GM21723 (cell line): ENCODE measurements at regions not wholly inside any gene's neighbourhood (a gene's known extent, or its start where the extent isn't known, plus 50 kb on each side); places are given as distances from the start of the nearest gene placed in this dataset.
"Not testable (repeated sequence)": the region's sequence is repeated elsewhere in the genome, so short reads cannot be mapped to it uniquely, and the experiment has no call there.

Experiments
- ATAC-seq: cut with Tn5 transposase; IDR thresholded peaks from one replicate; pipeline ENCODE4 v1.9.1; 2021; ENCODE audit warnings: mild to moderate bottlenecking, moderate library complexity; ENCODE audit not compliant: unreplicated experiment

DNA sequence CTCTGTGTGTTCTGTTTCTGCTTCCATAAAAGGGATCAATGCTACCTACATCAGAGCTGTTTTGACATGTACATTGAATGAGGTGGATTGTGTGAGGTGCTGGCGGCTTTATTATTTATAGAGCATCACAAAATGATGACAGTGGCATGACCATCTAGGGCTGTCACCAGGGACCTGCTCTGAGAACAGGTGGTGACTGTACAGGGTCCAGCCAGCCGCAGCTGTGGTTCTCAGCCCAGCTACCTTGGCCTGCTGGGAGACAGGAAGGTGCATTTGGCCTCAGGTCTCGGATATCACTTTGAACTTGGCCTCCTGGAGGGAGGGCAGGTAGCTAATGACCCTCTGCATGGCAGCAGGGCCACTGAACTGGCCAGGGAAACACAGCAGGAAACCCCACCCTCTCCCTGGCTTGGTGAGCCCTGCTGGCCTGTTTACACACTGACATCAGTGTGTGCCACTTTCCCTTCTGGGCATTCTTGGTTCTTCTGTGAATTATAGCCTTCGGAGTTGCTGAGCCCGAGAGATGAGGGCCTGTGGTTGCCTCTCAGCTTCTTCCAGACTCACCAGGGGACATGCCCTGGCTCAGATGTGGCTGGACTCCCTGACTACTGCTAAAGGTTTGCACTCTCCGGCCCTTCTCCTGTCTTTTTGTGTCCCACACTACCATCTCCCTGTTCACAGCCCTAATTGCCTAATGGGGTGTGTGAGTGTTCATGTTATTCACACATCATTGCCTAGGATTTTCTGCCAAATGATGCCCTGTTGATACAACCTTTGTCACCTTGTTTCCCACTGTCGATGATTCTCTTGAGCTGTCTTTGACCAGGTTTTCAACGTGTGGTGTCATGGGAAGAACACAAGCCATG, 109.2 kb upstream of the RAB12 start:
- no peak for ATAC-seq

DNA sequence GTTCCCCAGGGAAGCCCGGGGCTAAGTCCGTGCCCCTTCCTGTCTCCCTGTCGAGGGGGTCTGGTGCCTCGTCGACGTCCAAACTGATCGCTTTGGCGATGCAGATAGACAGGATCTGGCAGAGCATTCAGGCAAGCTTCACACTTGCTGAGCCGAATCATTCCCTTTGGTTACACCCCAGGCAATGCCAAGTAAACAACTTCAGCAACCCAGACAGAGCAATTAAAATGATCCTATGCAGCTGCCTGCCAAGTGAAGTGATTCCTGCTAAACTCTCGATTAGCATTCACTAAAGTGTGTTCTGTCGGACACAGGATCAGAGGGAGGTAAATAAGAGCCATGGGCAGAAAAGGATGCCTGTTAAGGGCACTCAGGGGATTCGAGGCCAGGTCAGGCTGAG, 108.2 kb upstream of the RAB12 start:
- ATAC-seq, result no peak

DNA sequence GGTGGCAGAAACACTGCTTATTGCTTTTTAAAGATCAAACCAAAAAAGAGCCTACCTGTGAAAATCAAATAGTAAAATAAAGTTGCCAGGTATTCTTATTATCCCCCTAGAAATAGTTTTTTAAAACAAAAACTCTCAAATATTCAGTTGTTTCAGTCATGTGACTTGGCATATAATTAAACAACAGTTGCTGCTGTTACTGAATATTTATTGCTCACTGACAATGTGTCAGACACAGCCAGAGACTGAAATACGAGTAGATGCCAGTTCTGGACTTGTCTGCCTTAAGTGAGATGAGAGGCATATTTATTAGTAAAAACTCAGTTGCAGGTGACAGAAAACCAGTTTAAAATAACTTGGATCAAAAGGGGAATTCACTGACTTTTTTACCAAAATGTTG, 106.0 kb upstream of the RAB12 start:
- no peak for ATAC-seq

DNA sequence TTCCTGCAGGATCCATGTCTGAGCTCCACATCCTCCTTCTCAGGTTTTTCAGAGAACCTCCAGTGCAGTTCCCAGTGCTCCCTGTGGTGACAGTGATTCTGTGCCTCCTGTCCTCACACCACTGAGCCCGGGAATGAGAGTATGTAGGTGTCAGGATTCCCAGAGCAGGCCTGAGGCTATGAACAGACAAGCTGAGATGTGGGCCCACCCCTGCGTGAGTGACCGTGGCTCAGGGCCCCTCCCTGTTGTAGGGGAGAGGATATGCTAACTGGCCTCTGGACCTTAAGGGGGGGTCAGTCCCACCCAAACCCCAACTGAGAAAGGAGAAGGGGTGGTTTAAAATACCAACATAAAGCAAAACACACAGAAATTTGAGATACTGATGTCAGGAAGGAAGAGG, 104.8 kb upstream of the RAB12 start:
- ATAC-seq, result no peak

DNA sequence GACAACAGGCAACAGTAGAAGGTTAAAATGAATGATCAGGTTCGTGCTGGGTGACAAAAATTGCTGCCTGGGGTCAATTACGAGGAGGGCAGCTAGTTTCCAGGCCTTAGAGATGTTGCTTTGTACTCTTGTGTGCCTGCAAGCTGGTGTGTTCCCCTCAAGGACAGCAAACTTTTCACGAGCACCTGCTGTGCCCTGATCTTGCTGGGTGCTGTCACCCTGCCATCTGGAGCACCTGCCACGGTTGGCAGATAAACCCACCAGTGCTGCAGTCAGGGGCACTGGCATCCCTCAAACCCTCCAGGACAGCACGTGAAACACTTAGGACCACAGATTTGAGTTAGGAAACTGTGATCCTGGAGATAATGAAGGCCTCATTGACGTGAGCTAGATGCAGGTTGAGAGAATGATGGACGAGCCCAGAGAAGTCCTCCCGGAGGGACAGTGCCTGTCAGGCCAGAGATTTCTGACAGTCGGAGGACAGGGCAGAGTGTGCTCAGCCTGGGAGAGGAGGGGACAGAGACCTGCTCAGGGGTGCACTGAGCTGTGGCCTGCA, 104.3 kb upstream of the RAB12 start:
- ATAC-seq, result no peak

DNA sequence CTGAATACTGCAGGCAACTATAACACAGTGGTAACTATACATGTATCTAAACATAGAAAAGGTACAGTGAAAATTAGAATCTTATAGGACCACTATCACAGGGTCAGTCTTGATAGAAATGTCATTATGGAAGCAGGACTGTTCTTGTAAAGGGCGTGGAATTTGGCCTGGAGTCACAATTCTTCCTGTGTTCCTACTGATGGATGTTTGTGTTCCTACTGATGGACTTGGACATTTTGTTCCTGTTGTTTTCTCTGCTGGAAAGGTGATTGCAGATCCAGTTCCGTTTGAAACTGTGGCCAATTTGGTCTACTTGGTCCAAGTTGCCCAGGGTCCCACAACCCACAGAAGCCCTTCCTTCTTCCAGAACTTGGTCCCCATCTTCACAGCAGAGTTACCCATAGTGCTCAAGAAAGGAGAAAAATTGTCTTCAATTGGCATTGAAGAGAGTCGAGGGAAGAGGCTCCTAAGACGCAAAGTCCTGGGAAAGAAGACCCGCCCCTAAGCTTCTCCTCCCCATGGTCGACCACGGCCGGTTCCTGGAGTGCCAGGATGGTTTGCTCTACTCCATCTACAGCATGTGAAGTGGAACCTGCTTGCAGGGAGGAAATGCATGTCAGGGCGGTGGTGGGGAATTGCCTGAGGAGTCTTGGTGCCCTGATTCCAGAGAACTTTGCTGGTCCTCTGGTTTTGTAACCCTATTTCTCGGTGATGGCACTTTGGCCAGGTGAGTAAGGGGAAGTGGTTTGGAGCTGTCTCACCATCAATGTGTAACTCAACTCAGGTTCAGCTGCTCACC, 102.8 kb upstream of the RAB12 start:
- no peak for ATAC-seq

DNA sequence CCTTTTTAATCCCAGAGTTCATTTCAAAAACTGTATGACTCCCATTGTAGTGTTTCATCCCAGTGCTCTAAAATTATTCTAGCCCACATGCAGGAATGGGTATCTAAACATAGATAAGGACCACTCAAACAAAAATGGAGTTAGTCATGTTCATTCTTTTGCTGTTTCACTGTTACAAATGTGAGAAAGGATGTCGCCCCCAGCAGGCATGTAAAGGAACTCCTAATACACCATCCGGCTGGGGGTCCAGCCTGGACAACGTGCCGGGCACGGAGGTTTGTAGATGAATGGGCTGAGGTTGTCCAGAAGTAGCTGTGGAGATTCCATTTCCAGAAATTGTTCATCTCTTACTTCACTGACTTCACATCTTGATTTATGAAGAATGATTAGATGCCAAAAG, 101.9 kb upstream of the RAB12 start:
- no peak for ATAC-seq

DNA sequence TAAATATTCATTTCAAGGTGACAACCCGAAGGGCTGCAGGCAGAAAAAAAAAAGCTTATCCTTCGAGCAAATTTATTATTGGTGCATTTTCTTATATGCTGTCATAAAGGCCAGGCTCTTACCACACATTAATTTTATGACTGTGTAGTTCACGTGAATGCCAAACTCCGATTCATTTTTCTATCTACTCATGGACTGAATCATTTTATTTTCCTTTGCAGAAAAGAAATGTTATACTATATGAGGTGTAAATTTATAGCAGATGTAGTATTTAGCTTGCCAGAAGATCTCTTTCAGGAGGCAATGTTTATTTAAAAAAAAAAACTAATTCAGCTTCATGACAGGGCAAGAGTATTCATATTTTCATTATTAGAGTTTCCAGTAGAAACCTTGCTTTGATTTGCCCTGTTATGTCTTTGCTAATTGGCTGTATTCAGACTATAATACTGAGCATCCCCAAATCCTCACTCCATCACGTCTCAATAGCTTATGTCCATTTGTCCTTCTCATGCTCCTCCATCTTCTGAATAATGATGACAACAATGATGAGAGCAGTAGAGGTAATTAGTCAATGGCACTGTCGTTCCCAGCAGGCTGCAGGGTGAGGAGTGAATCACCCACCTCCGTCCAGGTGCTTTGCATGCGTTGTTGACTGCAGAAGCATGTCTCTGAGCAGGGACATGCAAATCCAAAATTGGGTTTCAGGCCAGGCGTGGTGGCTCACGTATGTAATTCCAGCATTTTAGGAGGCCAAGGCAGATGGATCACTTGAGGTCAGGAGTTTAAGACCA, 101.1 kb upstream of the RAB12 start:
- no peak for ATAC-seq

DNA sequence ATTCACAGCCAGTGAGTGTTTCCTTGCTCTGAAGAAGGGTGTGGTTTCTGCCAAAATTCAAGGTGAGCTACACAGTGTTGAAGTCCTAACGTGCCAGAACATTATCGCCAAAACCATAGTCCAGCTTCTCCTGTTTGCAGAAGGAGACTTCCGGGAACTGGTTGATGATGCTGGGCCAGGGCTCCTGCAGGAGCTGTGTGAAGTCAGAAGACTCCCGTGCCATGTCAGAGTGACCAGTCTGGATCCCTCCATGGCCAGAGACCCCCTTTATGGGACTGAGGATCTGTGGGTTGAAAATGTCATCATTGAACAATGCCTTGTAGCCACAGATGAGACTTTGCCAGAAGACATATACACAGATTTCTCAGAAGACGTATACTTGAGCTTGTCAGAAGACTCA, 96.0 kb upstream of the RAB12 start:
- ATAC-seq, result no peak

DNA sequence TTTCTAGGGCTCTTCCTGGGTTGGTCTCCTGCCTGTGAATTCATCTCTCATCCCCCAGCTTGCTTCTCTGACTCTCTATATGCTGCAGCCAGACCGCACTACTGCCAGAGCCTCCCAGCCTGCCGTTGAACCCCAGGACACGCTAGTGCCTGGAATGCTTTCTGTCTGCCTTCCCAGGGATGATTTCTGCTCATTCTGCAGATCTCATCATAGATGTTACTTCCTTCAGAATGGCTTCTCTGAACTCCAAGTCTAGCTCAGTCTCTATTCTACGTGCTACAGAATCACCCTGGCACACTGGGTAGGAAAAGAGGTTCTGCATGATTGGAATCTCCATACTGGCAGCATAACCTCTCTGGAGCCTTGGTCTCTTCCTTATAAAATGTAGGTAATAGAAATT, 94.8 kb upstream of the RAB12 start:
- no peak for ATAC-seq

DNA sequence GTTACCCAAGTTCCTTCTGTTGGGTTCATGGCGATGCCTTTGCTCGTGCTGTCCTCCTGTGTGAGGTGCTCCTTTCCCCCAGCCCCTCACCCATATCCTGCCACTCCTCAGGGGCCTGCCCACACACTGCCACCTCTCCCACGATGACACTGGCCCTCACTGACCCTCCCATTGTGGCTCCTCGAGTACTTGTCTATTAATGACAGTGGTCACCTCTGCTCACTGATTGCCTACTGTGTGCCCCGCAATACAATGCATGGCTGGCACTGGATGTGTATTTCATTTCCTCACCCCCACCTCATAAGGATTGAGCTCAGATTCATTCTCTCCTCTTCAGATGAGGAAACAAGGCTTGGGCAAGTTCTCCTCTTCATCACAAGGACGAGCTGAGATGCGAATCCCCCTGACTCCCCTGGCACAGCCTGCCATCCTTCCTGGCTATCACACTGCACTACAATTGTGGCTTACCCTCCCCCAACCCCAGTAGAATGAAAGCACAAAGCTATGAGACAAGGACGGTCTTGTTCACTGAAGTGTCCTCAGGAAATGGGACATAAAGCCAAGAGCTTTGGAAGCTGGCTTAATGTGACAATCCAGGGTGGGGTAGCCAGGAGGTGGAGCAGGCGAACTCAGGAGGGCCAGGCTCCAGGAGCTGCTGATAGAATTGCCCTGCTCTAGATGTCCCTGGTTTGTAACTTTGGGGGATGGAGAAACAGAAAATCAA, 93.9 kb upstream of the RAB12 start:
- no peak for ATAC-seq

DNA sequence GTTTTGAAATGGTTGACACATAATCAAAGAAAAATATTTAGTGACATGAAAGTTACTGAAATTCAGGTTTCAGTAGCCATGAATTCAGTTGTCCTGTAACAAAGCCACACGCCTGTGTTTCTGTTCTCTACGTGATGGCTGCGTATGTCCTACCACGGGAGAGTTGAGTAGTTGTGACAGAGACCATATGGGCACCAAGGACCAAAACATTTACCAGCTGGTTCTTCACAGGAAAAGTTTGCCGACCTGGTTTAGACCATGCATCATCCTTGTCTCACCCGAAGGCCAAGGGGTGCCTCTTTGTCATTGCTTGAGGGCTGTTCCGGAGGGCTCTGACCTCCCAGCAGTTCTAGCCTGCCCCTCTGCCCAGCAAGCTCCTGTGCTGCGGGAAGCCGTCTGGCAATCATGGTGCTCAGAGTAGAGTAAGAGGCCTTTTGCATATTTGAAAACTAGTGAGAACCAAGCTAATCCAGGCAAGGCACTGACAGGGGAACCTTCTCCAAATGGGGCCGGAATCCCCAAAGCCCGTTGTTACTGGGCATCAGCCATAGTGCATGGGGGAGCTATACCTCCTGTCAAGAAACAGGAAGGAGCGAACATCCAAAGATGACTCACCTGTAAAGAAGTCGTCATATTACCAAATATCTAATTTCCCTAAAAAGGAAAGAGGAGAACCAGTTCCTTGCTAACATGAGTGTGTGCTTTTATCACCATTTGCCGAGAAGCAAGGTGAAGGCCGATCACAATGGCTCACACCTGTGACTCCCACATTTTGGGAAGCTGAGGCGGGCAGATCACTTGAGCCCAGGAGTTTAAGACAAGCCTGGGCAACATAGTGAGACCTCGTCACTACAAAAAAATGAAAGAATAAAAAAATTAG, 92.6 kb upstream of the RAB12 start:
- no peak for ATAC-seq

DNA sequence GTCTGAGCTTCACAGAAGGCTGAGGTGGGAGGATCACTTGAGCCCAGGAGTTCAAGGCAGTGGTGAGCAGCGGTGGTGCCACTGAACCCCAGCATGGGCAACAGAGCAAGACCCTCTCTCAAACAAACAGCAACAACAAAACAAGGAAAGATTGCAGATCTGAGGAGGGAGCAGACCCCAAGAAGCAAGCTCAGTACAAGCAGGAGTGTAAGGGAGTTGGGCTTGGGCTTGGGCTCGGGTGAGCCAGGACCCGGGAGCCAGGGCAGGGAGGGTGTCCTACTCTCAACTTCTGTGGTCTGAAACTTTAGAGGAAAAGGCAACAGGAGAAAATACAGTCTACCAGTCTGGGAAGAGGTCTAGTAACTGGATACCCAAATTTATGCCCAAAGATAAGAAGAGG, 92.0 kb upstream of the RAB12 start:
- ATAC-seq, result no peak

DNA sequence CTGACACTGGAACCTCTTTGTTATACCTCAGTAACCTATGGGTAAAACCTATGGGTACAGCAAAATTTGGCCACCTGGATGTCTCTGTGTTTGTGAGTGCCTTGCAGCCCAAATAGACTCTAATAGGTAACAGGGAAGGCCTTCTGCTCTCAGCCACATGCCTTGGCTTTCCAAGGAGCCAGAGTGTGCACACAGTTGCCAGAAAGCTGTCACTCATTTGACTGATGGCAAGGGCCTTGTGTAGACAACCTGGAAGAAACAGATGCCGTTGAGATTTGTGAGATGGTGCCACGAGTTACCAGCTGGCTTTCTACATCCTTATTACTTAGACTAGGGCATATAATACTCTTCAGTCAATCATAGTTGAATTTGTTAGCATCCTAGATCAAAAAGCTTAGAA, 90.1 kb upstream of the RAB12 start:
- ATAC-seq, result no peak

DNA sequence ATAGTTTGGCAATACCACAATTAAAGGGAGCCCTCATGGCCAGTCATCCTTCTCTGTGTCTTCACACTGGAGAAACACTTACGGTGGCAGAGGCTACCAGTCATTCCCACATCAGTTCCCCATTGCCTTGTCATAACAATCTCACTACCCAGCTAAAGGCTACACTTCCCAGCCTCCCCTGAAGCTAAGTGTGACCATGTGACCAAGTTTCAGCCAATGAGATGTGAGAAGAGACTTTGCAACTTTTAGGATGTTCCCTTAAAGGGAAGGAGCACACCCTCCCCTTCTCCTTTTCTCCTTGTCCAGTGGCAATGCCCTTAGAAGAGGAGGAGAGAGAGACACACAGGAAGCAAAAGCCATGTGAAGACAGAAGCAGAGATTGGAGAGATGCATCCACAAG, 89.0 kb upstream of the RAB12 start:
- no peak for ATAC-seq

DNA sequence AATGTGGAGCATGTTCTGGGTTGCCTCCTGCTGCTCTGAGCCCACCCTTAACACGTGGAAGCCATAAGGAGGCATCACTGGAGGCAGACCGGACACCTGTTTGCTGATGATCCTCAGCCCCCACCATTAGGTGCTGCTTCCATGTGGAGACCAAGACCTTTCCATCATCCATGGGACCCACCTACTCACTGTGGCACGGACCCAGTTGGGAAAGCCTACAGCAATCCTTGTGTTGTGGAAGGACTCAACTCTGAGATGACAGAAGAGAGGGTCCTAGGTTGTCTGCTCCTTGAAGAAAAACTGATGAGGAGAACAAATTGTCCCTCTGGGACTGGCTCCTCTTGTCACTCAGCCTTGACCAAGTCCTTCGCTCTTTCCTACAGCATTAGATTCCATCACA, 86.5 kb upstream of the RAB12 start:
- no peak for ATAC-seq

DNA sequence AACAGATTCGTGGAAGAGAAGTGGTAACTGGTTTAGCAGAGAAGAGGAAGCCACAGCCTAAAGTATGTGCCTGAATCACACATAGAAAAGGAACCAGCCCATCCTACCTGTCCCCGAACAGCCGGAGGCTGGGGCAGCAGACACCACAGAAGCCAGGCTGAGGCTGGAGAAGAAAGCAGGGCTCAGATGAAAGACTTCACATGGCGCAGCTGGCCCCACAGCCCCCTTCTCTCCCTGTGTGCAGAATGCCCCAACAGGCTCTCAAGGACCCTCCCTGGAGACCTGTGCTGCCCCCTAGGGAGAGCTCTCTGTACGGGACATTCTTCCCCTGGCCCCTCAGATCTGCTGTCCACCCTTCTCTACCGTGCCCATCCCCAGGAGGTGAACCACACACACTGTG, 83.5 kb upstream of the RAB12 start:
- ATAC-seq, result no peak

DNA sequence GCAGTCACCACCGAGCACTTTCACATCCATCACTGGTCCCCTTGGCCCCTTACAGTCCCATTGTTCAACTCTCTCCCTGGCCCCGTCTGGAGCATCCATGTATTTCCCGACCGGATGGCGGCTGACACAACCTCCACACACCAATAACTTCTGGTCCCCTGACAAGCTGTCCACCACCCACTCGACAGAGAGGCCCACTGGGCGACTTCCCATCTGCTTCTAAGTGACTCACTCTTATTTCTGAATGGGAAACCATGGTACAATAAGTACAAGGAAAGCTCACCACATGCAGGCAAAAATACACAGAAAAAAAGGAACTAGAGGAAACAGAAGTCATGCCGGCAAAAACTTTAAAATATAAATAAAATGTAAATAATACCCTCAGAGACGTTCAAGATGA, 82.9 kb upstream of the RAB12 start:
- ATAC-seq, result no peak

DNA sequence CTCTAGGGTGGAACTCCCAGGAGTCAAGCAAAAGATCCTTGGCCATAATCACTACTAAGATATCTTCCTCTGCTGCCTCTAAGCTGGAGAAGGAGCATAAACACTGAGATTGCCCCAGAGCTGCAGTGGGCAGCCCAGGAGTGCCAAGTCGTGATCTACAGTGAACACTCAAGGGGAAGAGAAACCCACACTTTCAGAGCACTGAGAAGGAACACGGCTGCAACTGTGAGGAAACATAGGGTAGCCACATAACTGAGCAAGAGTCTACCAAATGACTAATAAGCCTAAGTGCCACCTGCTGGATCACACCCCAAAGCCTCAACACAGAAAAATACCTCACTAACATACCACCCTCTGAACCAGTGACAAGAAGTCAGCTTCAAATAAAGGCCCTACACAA, 79.6 kb upstream of the RAB12 start:
- no peak for ATAC-seq

DNA sequence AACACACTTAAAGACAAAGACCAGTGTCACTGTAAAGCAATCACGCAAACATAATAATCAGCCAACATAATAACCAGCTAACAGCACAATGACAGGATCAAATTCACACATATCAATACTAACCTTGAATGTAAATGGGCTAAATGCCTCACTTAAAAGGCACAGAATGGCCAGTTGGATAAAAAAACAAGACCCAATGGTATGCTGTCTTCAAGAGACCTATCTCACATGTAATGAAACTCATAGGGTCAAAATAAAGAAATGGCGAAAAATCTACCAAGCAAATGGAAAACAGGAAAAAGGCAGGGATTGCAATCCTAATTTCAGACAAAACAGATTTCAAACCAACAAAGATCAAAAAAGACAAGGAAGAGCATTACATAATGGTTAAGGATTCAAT, 78.2 kb upstream of the RAB12 start:
- ATAC-seq, result not testable (repeated sequence)
